Common myeloid progenitor, CD34-positive (primary cell): ENCODE measurements at regions not wholly inside any gene's neighbourhood (a gene's known extent, or its start where the extent isn't known, plus 50 kb on each side); places are given as distances from the start of the nearest gene placed in this dataset.
A peak's percentile ranks its signal among the peaks of the same experiment; 100 is the strongest.

ENCODE experiments used
- CTCF ChIA-PET: fragments of 350-600 bp; sonication (Branson Sonifier 250); formaldehyde crosslinking; loops from one replicate; lab custom pipeline; 2021; ENCODE audit warnings: antibody characterized with exemption; lab: Charles Lee
- POLR2A ChIA-PET: fragments of 350-600 bp; sonication (Branson Sonifier 250); formaldehyde crosslinking; loops from one replicate; lab custom pipeline; 2021; ENCODE audit warnings: antibody characterized with exemption; lab: Charles Lee
- DNase-seq, 3 donors: peaks; one replicate each; pipeline versions ENCODE4 v3.0.0 to v3.0.0-alpha.2; 2013
- H3K27ac ChIP-seq, 2 experiments: 1 replicate in 1 of 2; 2 replicates in 1 of 2; pipeline ENCODE4 v1.7.0; 2013; ENCODE audit warnings: inconsistent platforms in 2 of 2, low read length in 2 of 2, mild to moderate bottlenecking in 2 of 2, low read depth in 1 of 2, moderate library complexity in 1 of 2; ENCODE audit not compliant: severe bottlenecking in 2 of 2, insufficient read depth in 1 of 2, poor library complexity in 1 of 2
- H3K27me3 ChIP-seq, 5 experiments: replicated peaks in 2 of 5; 1 replicate in 3 of 5; 2 replicates in 2 of 5; pipeline versions ENCODE4 v1.6.1 to v1.7.0; 2013; ENCODE audit warnings: low read length in 4 of 5, mild to moderate bottlenecking in 2 of 5, moderate library complexity in 2 of 5, inconsistent platforms in 1 of 5; ENCODE audit not compliant: insufficient read depth in 5 of 5, control insufficient read depth in 4 of 5
- H3K36me3 ChIP-seq, 4 experiments: 1 replicate in 2 of 4; 2 replicates in 2 of 4; pipeline versions ENCODE4 v1.6.1 to v1.7.0; 2013; ENCODE audit warnings: low read length in 3 of 4, control low read depth in 1 of 4, mild to moderate bottlenecking in 1 of 4; ENCODE audit not compliant: control insufficient read depth in 4 of 4, insufficient read depth in 4 of 4
- H3K4me1 ChIP-seq, 4 experiments: 1 replicate in 3 of 4; 2 replicates in 1 of 4; pipeline versions ENCODE4 v1.6.1 to v1.7.1; 2013; ENCODE audit warnings: low read length in 3 of 4, mild to moderate bottlenecking in 3 of 4, control low read depth in 1 of 4, inconsistent platforms in 1 of 4, moderate library complexity in 1 of 4; ENCODE audit not compliant: control insufficient read depth in 4 of 4, insufficient read depth in 4 of 4; ENCODE audit errors: control extremely low read depth in 1 of 4
- H3K4me3 ChIP-seq, 7 experiments: 1 replicate in 4 of 7; 2 replicates in 3 of 7; pipeline versions ENCODE4 v1.5.1 to v1.7.0; 2013; ENCODE audit warnings: mild to moderate bottlenecking in 7 of 7, low read length in 6 of 7, moderate library complexity in 6 of 7, inconsistent platforms in 2 of 7, low read depth in 2 of 7, control low read depth in 1 of 7; ENCODE audit not compliant: insufficient read depth in 4 of 7, control insufficient read depth in 1 of 7; ENCODE audit errors: extremely low read depth in 1 of 7
- H3K9me3 ChIP-seq, 5 experiments: 1 replicate in 4 of 5; 2 replicates in 1 of 5; pipeline versions ENCODE4 v1.6.1 to v1.7.1; 2013; ENCODE audit warnings: low read length in 4 of 5, mild to moderate bottlenecking in 2 of 5, inconsistent platforms in 1 of 5, low read depth in 1 of 5, moderate library complexity in 1 of 5; ENCODE audit not compliant: control insufficient read depth in 4 of 5, insufficient read depth in 2 of 5; ENCODE audit errors: control extremely low read depth in 1 of 5
- WGBS: methylation state at CpG from one replicate; pipeline ENCODE4 v1.1.5; 2013; ENCODE audit not compliant: insufficient coverage; 5-methylcytosine and 5-hydroxymethylcytosine counted together

- H3K9me3 ChIP-seq, result no peaks in the 10 kb centered on the region
- H3K4me3 ChIP-seq, result no peak overlapping the region
- CTCF ChIA-PET, result interaction anchor here (1.0 to 2.4 kb wide), 7 partner anchors 9 to 170 kb away, joined by 3 to 7 read pairs (median 3); no protein-coding TSS in a partner anchor
- WGBS, result 98% methylated on average over 12 of the region's 15 CpGs
- H3K4me1 ChIP-seq, result peaks cover 0 to 37% (median 30%) of the 10 kb centered on the region in 4 experiments
- POLR2A ChIA-PET, result no interaction called here
- no peaks in the 10 kb centered on the region for H3K27me3 ChIP-seq
- H3K36me3 ChIP-seq, result no peaks in the 10 kb centered on the region
- H3K27ac ChIP-seq, result no peak overlapping the region
- no peak for DNase-seq
Measured at GRCh38 chr5:10859393-10860195, 98.6 kb upstream of the DAP start.

- no peaks in the 10 kb centered on the region for H3K9me3 ChIP-seq
- peaks cover 0 to 44% (median 36%) of the 10 kb centered on the region in 4 experiments for H3K4me1 ChIP-seq
- no peak overlapping the region for H3K4me3 ChIP-seq
- 94% methylated on average over 8 of the region's 9 CpGs for WGBS
- CTCF ChIA-PET, result interaction anchor here (0.6 to 2.4 kb wide), 10 partner anchors 10 to 227 kb away, joined by 3 to 7 read pairs (median 3); no protein-coding TSS in a partner anchor
- H3K36me3 ChIP-seq, result no peaks in the 10 kb centered on the region
- POLR2A ChIA-PET, result no interaction called here
- H3K27me3 ChIP-seq, result no peaks in the 10 kb centered on the region
- no peak overlapping the region for H3K27ac ChIP-seq
- no peak for DNase-seq
Measured at GRCh38 chr5:10858945-10859344, 97.9 kb upstream of the DAP start.

DNA sequence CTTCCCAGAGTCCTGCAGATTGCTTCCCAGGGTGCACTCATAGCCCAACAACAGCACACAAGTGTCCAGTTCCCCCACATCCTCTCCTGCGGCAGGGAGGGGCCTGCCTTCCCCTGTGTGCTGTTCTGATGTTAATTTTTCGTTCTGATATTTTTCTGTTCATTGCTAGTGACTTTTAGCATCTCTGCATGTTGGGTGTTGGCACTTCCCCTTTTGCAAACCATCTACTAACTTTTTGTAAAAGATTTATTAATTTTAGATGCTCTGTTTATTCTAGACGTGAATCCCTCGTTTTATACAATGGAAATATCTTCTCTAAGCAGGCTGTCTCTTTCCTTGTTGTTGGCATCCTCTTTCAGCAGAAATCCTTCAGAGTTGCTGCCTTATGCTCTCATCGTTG lies 97.3 kb upstream of the DAP start:
- peak in 2 of 3 donors; percentile 30 to 37 for DNase-seq
- no peak overlapping the region for H3K27ac ChIP-seq
- no peaks in the 10 kb centered on the region for H3K36me3 ChIP-seq
- ChIA-PET CTCF (interaction anchor here (0.6 to 2.1 kb wide), 7 partner anchors 9 to 227 kb away, joined by 3 to 5 read pairs (median 3); no protein-coding TSS in a partner anchor), POLR2A (no interaction called here)
- 26% methylated on average over 3 of the region's 5 CpGs for WGBS
- H3K4me3 ChIP-seq, result no peak overlapping the region
- no peaks in the 10 kb centered on the region for H3K9me3 ChIP-seq
- peaks cover 0 to 46% (median 39%) of the 10 kb centered on the region in 4 experiments for H3K4me1 ChIP-seq
- no peaks in the 10 kb centered on the region for H3K27me3 ChIP-seq

DNA sequence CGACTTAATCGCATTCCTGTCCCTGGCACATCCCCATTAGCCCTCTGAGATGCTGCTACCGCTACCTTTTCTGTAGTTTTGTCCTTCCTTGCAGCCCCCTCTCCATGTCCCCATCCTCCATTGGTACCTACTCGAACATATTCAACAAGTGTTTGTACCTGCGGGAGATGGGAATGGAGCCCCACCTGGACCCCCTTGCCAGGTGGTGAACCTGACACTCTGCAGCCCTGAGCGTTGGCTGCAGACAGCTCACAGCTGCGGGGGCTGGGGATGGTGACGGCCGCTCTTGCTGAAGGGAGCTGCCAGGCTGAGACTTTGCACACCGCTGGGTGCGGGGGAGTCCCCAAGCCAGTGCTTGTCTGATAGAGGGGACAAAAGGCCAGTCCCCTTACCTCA lies 96.3 kb upstream of the DAP start:
- H3K36me3 ChIP-seq, result no peaks in the 10 kb centered on the region
- 62% methylated on average over 10 of the region's 11 CpGs for WGBS
- POLR2A ChIA-PET, result no interaction called here
- no peak for DNase-seq
- H3K27ac ChIP-seq, result no peak overlapping the region
- no peaks in the 10 kb centered on the region for H3K9me3 ChIP-seq
- CTCF ChIA-PET, result interaction anchor here (0.8 to 3.0 kb wide), 13 partner anchors 10 to 760 kb away, joined by 3 to 15 read pairs (median 4); no protein-coding TSS in a partner anchor
- H3K27me3 ChIP-seq, result no peaks in the 10 kb centered on the region
- H3K4me1 ChIP-seq, result peaks cover 0 to 46% (median 39%) of the 10 kb centered on the region in 4 experiments
- H3K4me3 ChIP-seq, result peak overlapping the region in 2 of 7 experiments; percentile 19 to 52

GRCh38 chr5:10856683-10857337 lies 95.8 kb upstream of the DAP start:
- Histone ChIP-seq H3K27me3 (no peaks in the 10 kb centered on the region), H3K4me3 (peak overlapping the region in 2 of 7 experiments; percentile 19 to 52), H3K4me1 (peaks cover 0 to 46% (median 39%) of the 10 kb centered on the region in 4 experiments), H3K9me3 (no peaks in the 10 kb centered on the region), H3K27ac (no peak overlapping the region), H3K36me3 (no peaks in the 10 kb centered on the region)
- POLR2A ChIA-PET, result no interaction called here
- DNase-seq, result peak; percentile 33 to 66 (median 59)
- CTCF ChIA-PET, result interaction anchor here (0.8 to 3.0 kb wide), 15 partner anchors 7 to 761 kb away, joined by 3 to 15 read pairs (median 4); no protein-coding TSS in a partner anchor
- WGBS, result 34% methylated on average over 14 of the region's 16 CpGs

DNA sequence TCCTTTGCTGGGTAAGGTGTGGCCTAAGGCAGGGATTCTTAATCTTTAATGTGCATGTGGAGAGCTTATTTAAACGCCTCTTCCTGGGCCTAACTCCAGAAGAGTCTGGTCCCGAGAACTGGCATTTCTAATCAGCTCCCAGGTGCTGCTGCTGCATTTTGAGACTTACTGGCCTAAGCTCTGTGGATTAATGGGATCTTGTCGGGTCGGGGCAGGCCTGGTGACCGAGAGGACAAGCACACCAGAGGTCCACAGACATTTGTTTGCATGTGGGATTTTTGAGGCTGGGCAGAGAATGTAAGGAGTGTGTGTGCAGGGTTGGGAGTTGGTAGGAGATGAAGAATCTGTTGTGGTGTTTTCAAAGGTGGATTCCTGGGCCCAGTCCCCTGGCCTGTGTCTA lies 95.0 kb upstream of the DAP start:
- no peak overlapping the region for H3K4me3 ChIP-seq
- no peaks in the 10 kb centered on the region for H3K36me3 ChIP-seq
- H3K4me1 ChIP-seq, result peaks cover 0 to 46% (median 39%) of the 10 kb centered on the region in 4 experiments
- no peak for DNase-seq
- ChIA-PET CTCF (interaction anchor here (0.7 to 3.0 kb wide), 9 partner anchors 8 to 761 kb away, joined by 3 to 15 read pairs (median 4); no protein-coding TSS in a partner anchor), POLR2A (no interaction called here)
- WGBS, result 100% methylated on average over 5 of the region's 5 CpGs
- H3K27me3 ChIP-seq, result no peaks in the 10 kb centered on the region
- H3K9me3 ChIP-seq, result no peaks in the 10 kb centered on the region
- H3K27ac ChIP-seq, result no peak overlapping the region
